B cell (primary cell): ENCODE measurements at regions not wholly inside any gene's neighbourhood (a gene's known extent, or its start where the extent isn't known, plus 50 kb on each side); places are given as distances from the start of the nearest gene placed in this dataset.

Experiments
- ATAC-seq: fragments of 200-7000 bp; cut with Tn5 transposase; one replicate; pipeline ENCODE4 v1.10.0; 2021; ENCODE audit warnings: low read depth, mild to moderate bottlenecking, moderate number of reproducible peaks, moderate library complexity
- CTCF ChIA-PET: fragments of 350-600 bp; sonication (Branson Sonifier 250); formaldehyde crosslinking; loops from one replicate; lab custom pipeline; 2021; ENCODE audit warnings: antibody characterized with exemption, inconsistent platforms; lab: Charles Lee
- POLR2A ChIA-PET: fragments of 350-600 bp; sonication (Branson Sonifier 250); formaldehyde crosslinking; loops from one replicate; lab custom pipeline; 2021; ENCODE audit warnings: antibody characterized with exemption; lab: Charles Lee
- DNase-seq: peaks from one replicate; pipeline ENCODE4 v3.0.0; 2013
- H2AFZ ChIP-seq: 2 replicates; pipeline ENCODE4 v1.6.1; 2012; ENCODE audit warnings: mild to moderate bottlenecking, low read depth, low read length; ENCODE audit not compliant: insufficient read depth, poor library complexity, severe bottlenecking
- H3K27ac ChIP-seq, 2 donors: 1 replicate in 1 of 2; 2 replicates in 1 of 2; pipeline ENCODE4 v1.5.1; 2012 to 2013; ENCODE audit warnings: low read length in 2 of 2, mild to moderate bottlenecking in 2 of 2, moderate library complexity in 1 of 2
- H3K27me3 ChIP-seq, 4 experiments: fragments of 200-600 bp in 1 of 4; sonication (generic) in 1 of 4; replicated peaks in 1 of 4; 1 replicate in 2 of 4; 2 replicates in 2 of 4; pipeline versions ENCODE4 v1.6.1 to v1.7.0; 2013 to 2016; ENCODE audit warnings: low read length in 3 of 4, mild to moderate bottlenecking in 2 of 4, mixed read lengths in 1 of 4, moderate library complexity in 1 of 4; ENCODE audit not compliant: insufficient read depth in 4 of 4, control insufficient read depth in 3 of 4; ENCODE audit errors: control extremely low read depth in 1 of 4
- H3K36me3 ChIP-seq, 2 experiments: replicated peaks in 1 of 2; 1 replicate in 1 of 2; 2 replicates in 1 of 2; pipeline versions ENCODE4 v1.6.1 to v1.7.1; 2013; ENCODE audit warnings: low read length in 1 of 2; ENCODE audit not compliant: insufficient read depth in 2 of 2, control insufficient read depth in 1 of 2; ENCODE audit errors: control extremely low read depth in 1 of 2, extremely low read depth in 1 of 2
- H3K4me1 ChIP-seq, 2 donors: fragments of 200-600 bp in 1 of 2; sonication (generic) in 1 of 2; 1 replicate in 1 of 2; 2 replicates in 1 of 2; pipeline versions ENCODE4 v1.5.1 to v1.6.1; 2013 to 2017; ENCODE audit warnings: low read length in 2 of 2; ENCODE audit not compliant: control insufficient read depth in 2 of 2, insufficient read depth in 2 of 2
- H3K4me2 ChIP-seq: replicated peaks from 2 replicates; pipeline ENCODE3; 2012; ENCODE audit warnings: mild to moderate bottlenecking, low read depth, low read length; ENCODE audit not compliant: poor library complexity, severe bottlenecking
- H3K4me3 ChIP-seq, 5 experiments: fragments of 200-600 bp in 1 of 5; sonication (generic) in 1 of 5; 1 replicate in 3 of 5; 2 replicates in 2 of 5; pipeline versions ENCODE4 v1.5.1 to v1.7.0; 2011 to 2016; ENCODE audit warnings: low read length in 4 of 5, mild to moderate bottlenecking in 4 of 5, low read depth in 2 of 5, control low read depth in 1 of 5, moderate library complexity in 1 of 5; ENCODE audit not compliant: insufficient read depth in 1 of 5; ENCODE audit errors: control extremely low read depth in 1 of 5, extremely low read depth in 1 of 5
- H3K79me2 ChIP-seq: fragments of 200-600 bp; sonication (generic); one replicate; pipeline ENCODE4 v1.6.0; 2016; ENCODE audit warnings: low read length; ENCODE audit not compliant: control insufficient read depth, insufficient read depth
- H3K9ac ChIP-seq: fragments of 200-600 bp; sonication (generic); 2 replicates; pipeline ENCODE4 v1.6.1; 2017; ENCODE audit warnings: mild to moderate bottlenecking, low read length, moderate library complexity
- H3K9me3 ChIP-seq, 3 donors: one replicate each; pipeline versions ENCODE4 v1.6.1 to v1.7.1; 2013; ENCODE audit warnings: low read length in 2 of 3; ENCODE audit not compliant: control insufficient read depth in 2 of 3, insufficient read depth in 1 of 3; ENCODE audit errors: control extremely low read depth in 1 of 3
- H4K20me1 ChIP-seq: 2 replicates; pipeline ENCODE4 v1.6.0; 2012; ENCODE audit warnings: mild to moderate bottlenecking, low read length; ENCODE audit not compliant: insufficient read depth, control insufficient read depth, poor library complexity, severe bottlenecking
- H3K27ac Mint-ChIP-seq: one replicate; pipeline ENCODE4 v1.8.0; 2021; ENCODE audit warnings: mixed read lengths
- H3K27me3 Mint-ChIP-seq: one replicate; pipeline ENCODE4 v1.8.0; 2021; ENCODE audit warnings: mixed read lengths
- H3K4me1 Mint-ChIP-seq: one replicate; pipeline ENCODE4 v1.8.0; 2021; ENCODE audit warnings: mixed read lengths
- H3K4me3 Mint-ChIP-seq: one replicate; pipeline ENCODE4 v1.8.0; 2021; ENCODE audit warnings: mixed read lengths
- H3K9me3 Mint-ChIP-seq: one replicate; pipeline ENCODE4 v1.8.0; 2022; ENCODE audit warnings: mixed read lengths; ENCODE audit not compliant: insufficient read depth
- CTCF ChIP-seq: fragments of 200-600 bp; IDR thresholded peaks from one replicate; pipeline ENCODE4 v1.8.0; 2022; ENCODE audit warnings: antibody characterized with exemption, mild to moderate bottlenecking
- EZH2 ChIP-seq: IDR thresholded peaks from 2 replicates; pipeline ENCODE4 v1.6.1; 2012; ENCODE audit warnings: borderline replicate concordance, low read depth, mild to moderate bottlenecking, moderate library complexity, low read length; ENCODE audit not compliant: insufficient read depth, poor library complexity, severe bottlenecking
- WGBS: methylation state at CpG from one replicate; pipeline ENCODE4 v1.1.5; 2013; ENCODE audit warnings: missing lambda C conversion rate; ENCODE audit not compliant: insufficient coverage; 5-methylcytosine and 5-hydroxymethylcytosine counted together
- intact Hi-C: fragments of 100-400 bp; cut with micrococcal nuclease; formaldehyde crosslinking; loops from one replicate; pipeline ENCODE4 v1.10.0; 2022

GRCh38 chr11:109347304-109347703 is 74.7 kb upstream of the C11orf87 start:
- TF ChIP-seq EZH2, result no peak
- no peaks in the 10 kb centered on the region for H4K20me1 ChIP-seq
- no peaks in the 10 kb centered on the region for H3K9me3 Mint-ChIP-seq
- no peaks in the 10 kb centered on the region for H3K4me1 Mint-ChIP-seq
- no peak overlapping the region for H3K9ac ChIP-seq
- H3K27ac ChIP-seq, result no peak overlapping the region
- WGBS, result 29% methylated on average over 2 of the region's 2 CpGs
- H3K9me3 ChIP-seq, result no peaks in the 10 kb centered on the region
- intact Hi-C loops, result no loop called here
- no peak overlapping the region for H3K4me3 ChIP-seq
- no peak for DNase-seq
- H3K79me2 ChIP-seq, result no peaks in the 10 kb centered on the region
- no peak overlapping the region for H3K4me3 Mint-ChIP-seq
- no peaks in the 10 kb centered on the region for H3K27me3 Mint-ChIP-seq
- no peaks in the 10 kb centered on the region for H3K4me1 ChIP-seq
- no peak for ATAC-seq
- H2AFZ ChIP-seq, result no peak overlapping the region
- H3K4me2 ChIP-seq, result no peak overlapping the region
- no peaks in the 10 kb centered on the region for H3K36me3 ChIP-seq
- ChIA-PET POLR2A (no interaction called here), CTCF (no interaction called here)
- no peaks in the 10 kb centered on the region for H3K27me3 ChIP-seq
- no peak overlapping the region for H3K27ac Mint-ChIP-seq

- H3K4me3 Mint-ChIP-seq, result no peak overlapping the region
- no peaks in the 10 kb centered on the region for H3K4me1 Mint-ChIP-seq
- H3K27ac ChIP-seq, result no peak overlapping the region
- no peaks in the 10 kb centered on the region for H3K4me1 ChIP-seq
- no peaks in the 10 kb centered on the region for H3K79me2 ChIP-seq
- H3K27me3 ChIP-seq, result no peaks in the 10 kb centered on the region
- no peaks in the 10 kb centered on the region for H4K20me1 ChIP-seq
- ATAC-seq (no peak), DNase-seq (no peak)
- WGBS, result 78% methylated on average over 3 of the region's 5 CpGs
- H3K4me3 ChIP-seq, result no peak overlapping the region
- H3K4me2 ChIP-seq, result no peak overlapping the region
- H3K27ac Mint-ChIP-seq, result no peak overlapping the region
- no peaks in the 10 kb centered on the region for H3K9me3 Mint-ChIP-seq
- H2AFZ ChIP-seq, result no peak overlapping the region
- CTCF ChIA-PET, result no interaction called here
- H3K9ac ChIP-seq, result no peak overlapping the region
- H3K36me3 ChIP-seq, result no peaks in the 10 kb centered on the region
- H3K9me3 ChIP-seq, result no peaks in the 10 kb centered on the region
- no peaks in the 10 kb centered on the region for H3K27me3 Mint-ChIP-seq
- POLR2A ChIA-PET, result no interaction called here
- intact Hi-C loops, result no loop called here
- TF ChIP-seq CTCF, result no peak
- no peak for TF ChIP-seq EZH2
Observed at GRCh38 chr11:109349276-109350080, 72.5 kb upstream of the C11orf87 start.
